GM23248 (cell line): ENCODE measurements at regions not wholly inside any gene's neighbourhood (a gene's known extent, or its start where the extent isn't known, plus 50 kb on each side); places are given as distances from the start of the nearest gene placed in this dataset.

ENCODE experiments used
- DNase-seq: peaks from one replicate; pipeline ENCODE4 v3.0.0-alpha.2; 2015
- H2AFZ ChIP-seq: fragments of 200-600 bp; sonication (generic); 2 replicates; pipeline ENCODE4 v1.6.1; 2016; ENCODE audit warnings: antibody characterized with exemption
- H3F3A ChIP-seq: fragments of 200-600 bp; sonication (generic); 2 replicates; pipeline ENCODE4 v1.6.1; 2016; ENCODE audit warnings: mild to moderate bottlenecking, antibody characterized with exemption, mixed run types; ENCODE audit not compliant: insufficient read depth
- H3K27ac ChIP-seq: fragments of 200-600 bp; sonication (generic); 2 replicates; pipeline ENCODE4 v1.5.1; 2016; ENCODE audit warnings: mild to moderate bottlenecking
- H3K27me3 ChIP-seq: fragments of 200-600 bp; sonication (generic); replicated peaks from 2 replicates; pipeline ENCODE4 v1.6.1; 2016; ENCODE audit warnings: mild to moderate bottlenecking; ENCODE audit not compliant: insufficient read depth
- H3K36me3 ChIP-seq: fragments of 200-600 bp; sonication (generic); 2 replicates; pipeline ENCODE4 v1.6.1; 2016; ENCODE audit warnings: low read depth, mild to moderate bottlenecking
- H3K4me1 ChIP-seq: fragments of 200-600 bp; sonication (generic); 2 replicates; pipeline ENCODE4 v1.6.1; 2016; ENCODE audit warnings: mild to moderate bottlenecking; ENCODE audit not compliant: insufficient read depth
- H3K4me2 ChIP-seq: fragments of 200-600 bp; sonication (generic); one replicate; pipeline ENCODE4 v1.6.1; 2016; ENCODE audit warnings: mild to moderate bottlenecking; ENCODE audit not compliant: unreplicated experiment
- H3K4me3 ChIP-seq: fragments of 200-600 bp; sonication (generic); 2 replicates; pipeline ENCODE4 v1.5.1; 2016; ENCODE audit warnings: mild to moderate bottlenecking
- H3K79me2 ChIP-seq: fragments of 200-600 bp; sonication (generic); 2 replicates; pipeline ENCODE4 v1.6.1; 2016; ENCODE audit warnings: mild to moderate bottlenecking; ENCODE audit not compliant: insufficient read depth
- H3K9ac ChIP-seq: fragments of 200-600 bp; sonication (generic); 2 replicates; pipeline ENCODE4 v1.6.1; 2016; ENCODE audit warnings: mild to moderate bottlenecking
- H3K9me2 ChIP-seq: fragments of 200-600 bp; sonication (generic); 2 replicates; pipeline ENCODE4 v1.6.1; 2016; ENCODE audit warnings: mixed run types, mild to moderate bottlenecking, moderate library complexity; ENCODE audit not compliant: insufficient read depth
- H3K9me3 ChIP-seq: fragments of 200-600 bp; sonication (generic); one replicate; pipeline ENCODE4 v1.6.1; 2017; ENCODE audit warnings: low read depth
- H4K20me1 ChIP-seq: fragments of 200-600 bp; sonication (generic); 2 replicates; pipeline ENCODE4 v1.6.0; 2016; ENCODE audit not compliant: insufficient read depth
- EZH2 ChIP-seq: fragments of 200-600 bp; sonication (generic); IDR thresholded peaks from 2 replicates; pipeline ENCODE4 v1.6.1; 2018; ENCODE audit warnings: antibody characterized with exemption, mild to moderate bottlenecking; ENCODE audit not compliant: insufficient read depth, poor library complexity, severe bottlenecking
- EZH2phosphoT487 ChIP-seq: fragments of 200-600 bp; sonication (generic); IDR thresholded peaks from 2 replicates; pipeline ENCODE4 v1.6.1; 2018; ENCODE audit warnings: antibody characterized with exemption, moderate library complexity, mild to moderate bottlenecking, low read depth; ENCODE audit not compliant: insufficient read depth
- WGBS, 2 experiments: methylation state at CpG; one replicate each; pipeline ENCODE4 v1.1.6; 2015 to 2017; ENCODE audit warnings: low lambda C conversion rate in 2 of 2, low coverage in 1 of 2; ENCODE audit errors: missing lambda C conversion rate in 2 of 2; 5-methylcytosine and 5-hydroxymethylcytosine counted together
- in situ Hi-C: fragments of 300-500 bp; cut with MboI; formaldehyde crosslinking; loops from 2 replicates; pipeline ENCODE4 v1.15.0; 2020

DNA sequence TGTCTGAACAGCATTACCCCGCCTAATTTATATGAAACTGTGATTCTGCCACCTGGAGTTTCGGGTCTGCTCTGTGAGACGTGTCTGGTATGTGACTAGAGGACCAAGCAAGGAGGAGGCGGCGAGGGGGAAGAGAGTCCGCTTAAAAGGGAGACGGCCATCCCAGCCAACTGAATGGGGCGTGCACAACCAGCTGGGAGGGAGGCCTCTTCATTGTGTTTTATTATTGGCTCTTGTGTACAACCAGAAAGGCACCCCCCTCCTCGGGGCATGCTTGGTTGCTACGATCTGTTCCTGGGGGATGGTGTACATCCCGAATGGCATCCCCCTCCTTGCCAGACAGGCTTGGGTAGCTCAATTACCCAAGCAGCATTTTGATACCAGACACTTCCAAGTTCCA is 384.5 kb upstream of the SALL1 start:
- no peak overlapping the region for H3K4me2 ChIP-seq
- no peak overlapping the region for H3K27ac ChIP-seq
- peaks cover 27% of the 10 kb centered on the region for H3K4me1 ChIP-seq
- H3K9me2 ChIP-seq, result no peaks in the 10 kb centered on the region
- H3K36me3 ChIP-seq, result no peaks in the 10 kb centered on the region
- TF ChIP-seq EZH2 (no peak), EZH2phosphoT487 (no peak)
- no peak overlapping the region for H3K4me3 ChIP-seq
- H3K9me3 ChIP-seq, result no peaks in the 10 kb centered on the region
- H2AFZ ChIP-seq, result no peak overlapping the region
- in situ Hi-C loops, result no loop called here
- WGBS, 2 experiments, result 90% methylated on average over 11 of the region's 11 CpGs
- DNase-seq, result no peak
- H4K20me1 ChIP-seq, result no peaks in the 10 kb centered on the region
- no peaks in the 10 kb centered on the region for H3K79me2 ChIP-seq
- H3K27me3 ChIP-seq, result no peaks in the 10 kb centered on the region
- no peak overlapping the region for H3K9ac ChIP-seq
- H3F3A ChIP-seq, result peaks cover 25% of the 10 kb centered on the region

DNA sequence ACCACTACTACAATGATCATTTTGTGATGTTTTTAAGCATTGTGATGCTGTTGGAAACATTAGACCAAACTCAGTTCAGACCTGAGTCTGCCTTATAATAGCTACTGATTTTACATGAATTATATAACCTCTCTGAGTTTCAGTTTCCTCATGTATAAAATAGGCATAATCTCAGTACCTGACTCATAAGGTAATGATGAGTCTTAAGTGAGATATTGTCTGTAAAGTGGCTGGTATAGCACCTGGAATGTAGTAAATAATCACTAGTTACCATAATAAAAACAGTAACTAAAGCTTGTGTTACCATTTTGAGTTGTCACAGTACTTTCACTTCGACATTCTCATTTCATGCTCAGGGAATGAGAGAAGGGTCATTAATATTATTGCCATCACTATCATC is 381.5 kb upstream of the SALL1 start:
- H3K4me3 ChIP-seq, result no peak overlapping the region
- TF ChIP-seq EZH2 (no peak), EZH2phosphoT487 (no peak)

GRCh38 chr16:51531271-51531670 is 380.2 kb upstream of the SALL1 start:
- no peaks in the 10 kb centered on the region for H3K79me2 ChIP-seq
- no peaks in the 10 kb centered on the region for H4K20me1 ChIP-seq
- no peaks in the 10 kb centered on the region for H3K9me3 ChIP-seq
- no peak overlapping the region for H2AFZ ChIP-seq
- no peaks in the 10 kb centered on the region for H3K36me3 ChIP-seq
- no peaks in the 10 kb centered on the region for H3K4me1 ChIP-seq
- H3K9me2 ChIP-seq, result no peaks in the 10 kb centered on the region
- TF ChIP-seq EZH2phosphoT487 (no peak), EZH2 (no peak)
- no peaks in the 10 kb centered on the region for H3F3A ChIP-seq
- WGBS, 2 experiments, result 90 to 92% methylated on average over 3 of the region's 3 CpGs
- no peak overlapping the region for H3K4me3 ChIP-seq
- H3K27ac ChIP-seq, result no peak overlapping the region
- no peak for DNase-seq
- no peak overlapping the region for H3K4me2 ChIP-seq
- no peak overlapping the region for H3K9ac ChIP-seq
- in situ Hi-C loops, result no loop called here
- H3K27me3 ChIP-seq, result no peaks in the 10 kb centered on the region

More for the DNA sequence above, 381.5 kb upstream of the SALL1 start:
- Histone ChIP-seq H3K9me3 (no peaks in the 10 kb centered on the region), H3K27me3 (no peaks in the 10 kb centered on the region), H4K20me1 (no peaks in the 10 kb centered on the region), H3K9me2 (no peaks in the 10 kb centered on the region), H3K79me2 (no peaks in the 10 kb centered on the region), H3K4me1 (no peaks in the 10 kb centered on the region), H3K4me2 (no peak overlapping the region), H3K9ac (no peak overlapping the region), H3K27ac (no peak overlapping the region), H2AFZ (no peak overlapping the region), H3F3A (no peaks in the 10 kb centered on the region), H3K36me3 (no peaks in the 10 kb centered on the region)
- in situ Hi-C loops, result no loop called here
- DNase-seq, result no peak
- 60 to 73% methylated on average over 1 of the region's 1 CpG for WGBS, 2 experiments

DNA sequence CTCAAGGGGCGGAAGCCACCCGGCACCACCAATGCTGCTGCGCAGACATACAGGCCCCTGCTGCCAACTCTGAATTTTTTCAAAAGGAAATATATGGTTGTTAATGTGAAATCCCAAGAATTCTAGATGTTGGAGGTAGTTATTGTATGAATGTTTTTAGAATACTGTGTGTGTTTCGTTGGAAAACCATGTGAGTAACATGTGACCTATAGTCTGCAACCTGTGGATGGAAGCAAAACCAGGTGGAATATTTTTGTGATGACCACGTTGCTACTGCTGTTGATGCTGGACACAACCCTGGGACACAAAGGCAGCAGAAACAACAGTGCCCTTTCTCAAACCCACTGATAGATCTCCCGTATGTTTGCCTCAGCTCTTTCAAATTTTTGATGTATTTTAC is 376.3 kb upstream of the SALL1 start:
- Histone ChIP-seq H3K9me2 (no peaks in the 10 kb centered on the region), H3K4me2 (no peak overlapping the region), H3K27ac (no peak overlapping the region), H3K4me1 (peaks cover 7% of the 10 kb centered on the region; the same call in 1 of the 2 replicates), H3K9ac (no peak overlapping the region), H3K4me3 (no peak overlapping the region), H4K20me1 (no peaks in the 10 kb centered on the region), H3K27me3 (no peaks in the 10 kb centered on the region), H3K9me3 (no peaks in the 10 kb centered on the region), H3K79me2 (no peaks in the 10 kb centered on the region), H3K36me3 (no peaks in the 10 kb centered on the region), H3F3A (no peaks in the 10 kb centered on the region), H2AFZ (no peak overlapping the region)
- TF ChIP-seq EZH2 (no peak), EZH2phosphoT487 (no peak)
- 87 to 89% methylated on average over 6 of the region's 6 CpGs for WGBS, 2 experiments
- in situ Hi-C loops, result no loop called here
- DNase-seq, result no peak

DNA sequence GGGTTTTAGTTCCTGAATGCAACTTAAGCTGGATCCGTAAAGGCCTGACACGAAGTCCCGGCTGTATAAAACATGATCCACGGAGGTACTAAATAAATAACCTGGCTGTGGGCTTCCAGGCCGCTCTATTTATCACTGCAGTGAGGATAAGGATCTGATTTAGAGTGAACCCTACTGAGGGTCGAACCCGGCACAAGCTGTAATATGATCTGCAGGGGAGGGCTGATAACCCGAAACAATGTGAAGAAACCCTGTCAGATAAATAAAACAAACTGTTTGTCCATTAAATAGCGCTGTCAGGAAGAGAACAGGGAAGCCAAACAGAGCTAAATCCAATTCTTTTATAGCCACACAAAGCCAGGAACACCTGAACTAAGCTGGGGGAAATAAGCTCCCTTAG is 375.6 kb upstream of the SALL1 start:
- H3K9ac ChIP-seq, result no peak overlapping the region
- H3K4me3 ChIP-seq, result no peak overlapping the region
- no peaks in the 10 kb centered on the region for H3K9me3 ChIP-seq
- H3K79me2 ChIP-seq, result no peaks in the 10 kb centered on the region
- no peaks in the 10 kb centered on the region for H3K9me2 ChIP-seq
- no peak overlapping the region for H3K4me2 ChIP-seq
- TF ChIP-seq EZH2phosphoT487, result no peak
- no peak for TF ChIP-seq EZH2
- no peak overlapping the region for H3K27ac ChIP-seq
- no peaks in the 10 kb centered on the region for H4K20me1 ChIP-seq
- in situ Hi-C loops, result no loop called here
- no peaks in the 10 kb centered on the region for H3K27me3 ChIP-seq
- DNase-seq, result no peak
- 77 to 80% methylated on average over 9 of the region's 9 CpGs for WGBS, 2 experiments
- no peaks in the 10 kb centered on the region for H3F3A ChIP-seq
- no peaks in the 10 kb centered on the region for H3K36me3 ChIP-seq
- H2AFZ ChIP-seq, result no peak overlapping the region
- peaks cover 7% of the 10 kb centered on the region; the same call in 1 of the 2 replicates for H3K4me1 ChIP-seq
